ENCODE measurements at regions not wholly inside any gene's neighbourhood (a gene's known extent, or its start where the extent isn't known, plus 50 kb on each side); places are given as distances from the start of the nearest gene placed in this dataset.

DNA sequence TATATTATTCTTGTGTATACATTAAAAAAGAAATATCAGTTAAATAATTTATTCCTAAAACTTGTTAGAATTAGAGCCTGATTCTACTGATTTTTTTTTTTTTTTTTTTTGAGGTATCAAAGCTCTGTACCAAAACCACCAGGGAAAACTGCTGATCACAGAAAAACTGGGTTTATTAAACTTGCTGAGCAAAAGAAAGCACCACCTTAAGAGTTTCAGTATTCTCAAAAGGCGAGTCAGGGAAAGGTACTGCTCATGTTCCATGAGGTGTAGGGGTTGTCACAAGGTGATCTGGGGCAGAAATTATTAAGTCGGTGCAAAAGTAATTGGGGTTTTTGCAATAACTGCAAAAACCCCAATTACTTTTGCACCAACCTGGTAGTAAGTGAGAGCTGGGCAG, 51.7 kb upstream of the KLF7 start:
- TF ChIP-seq, protein P1, sequence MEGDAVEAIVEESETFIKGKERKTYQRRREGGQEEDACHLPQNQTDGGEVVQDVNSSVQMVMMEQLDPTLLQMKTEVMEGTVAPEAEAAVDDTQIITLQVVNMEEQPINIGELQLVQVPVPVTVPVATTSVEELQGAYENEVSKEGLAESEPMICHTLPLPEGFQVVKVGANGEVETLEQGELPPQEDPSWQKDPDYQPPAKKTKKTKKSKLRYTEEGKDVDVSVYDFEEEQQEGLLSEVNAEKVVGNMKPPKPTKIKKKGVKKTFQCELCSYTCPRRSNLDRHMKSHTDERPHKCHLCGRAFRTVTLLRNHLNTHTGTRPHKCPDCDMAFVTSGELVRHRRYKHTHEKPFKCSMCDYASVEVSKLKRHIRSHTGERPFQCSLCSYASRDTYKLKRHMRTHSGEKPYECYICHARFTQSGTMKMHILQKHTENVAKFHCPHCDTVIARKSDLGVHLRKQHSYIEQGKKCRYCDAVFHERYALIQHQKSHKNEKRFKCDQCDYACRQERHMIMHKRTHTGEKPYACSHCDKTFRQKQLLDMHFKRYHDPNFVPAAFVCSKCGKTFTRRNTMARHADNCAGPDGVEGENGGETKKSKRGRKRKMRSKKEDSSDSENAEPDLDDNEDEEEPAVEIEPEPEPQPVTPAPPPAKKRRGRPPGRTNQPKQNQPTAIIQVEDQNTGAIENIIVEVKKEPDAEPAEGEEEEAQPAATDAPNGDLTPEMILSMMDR (IDR thresholded peaks at IDR 0.05), result no peak
- no peak for TF ChIP-seq POLR2A (IDR thresholded peaks at IDR 0.05)
